SIG-M5 treated with dmso at 0.1 percent for 504 hours (cell line): ENCODE measurements at regions not wholly inside any gene's neighbourhood (a gene's known extent, or its start where the extent isn't known, plus 50 kb on each side); places are given as distances from the start of the nearest gene placed in this dataset.

Experiments
- DNase-seq: peaks from one replicate; lab custom pipeline; 2025; ENCODE audit not compliant: unreplicated experiment; lab: John Stamatoyannopoulos, UW

DNA sequence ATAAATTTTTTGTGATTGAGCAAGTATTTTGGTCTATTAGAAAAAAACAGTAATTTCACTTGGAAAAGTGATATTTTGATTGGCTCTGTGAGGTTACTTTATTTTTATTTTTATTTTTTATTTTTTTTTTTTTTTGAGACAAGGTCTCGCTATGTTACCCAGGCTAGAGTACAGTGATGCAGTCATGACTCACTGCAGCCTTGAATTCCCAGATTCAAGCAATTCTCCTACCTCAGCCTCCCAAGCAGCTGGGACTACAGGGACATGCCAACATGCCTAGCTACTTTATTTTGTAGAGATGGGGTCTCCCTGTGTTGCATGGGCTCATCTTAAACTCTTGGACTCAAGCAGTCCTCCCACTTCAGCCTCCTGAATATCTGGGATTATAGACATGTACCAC, 60.9 kb upstream of the MGAT5 start:
- DNase-seq = no peak

DNA sequence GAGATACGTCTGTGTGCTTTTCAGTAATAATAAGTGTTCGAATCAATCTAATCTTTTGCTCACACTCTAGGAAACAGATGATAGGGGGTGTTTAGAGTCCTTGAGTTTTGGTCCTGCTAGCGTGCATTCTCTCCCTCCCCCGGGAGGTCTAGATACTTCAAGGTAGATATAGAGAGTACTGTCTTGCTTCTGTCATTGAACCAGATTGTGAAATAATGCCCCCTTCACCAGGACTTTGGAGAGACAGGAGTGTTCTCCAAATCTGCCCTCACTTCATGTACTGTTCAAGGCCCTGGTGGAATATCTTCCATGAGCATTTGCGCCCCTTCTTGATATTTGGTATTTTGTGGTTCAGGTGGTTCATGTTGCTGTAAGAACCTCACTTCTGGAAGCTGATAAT, 59.4 kb upstream of the MGAT5 start:
- DNase-seq = no peak

- no peak for DNase-seq
Measured at GRCh38 chr2:134195341-134195740, 58.5 kb upstream of the MGAT5 start.

DNA sequence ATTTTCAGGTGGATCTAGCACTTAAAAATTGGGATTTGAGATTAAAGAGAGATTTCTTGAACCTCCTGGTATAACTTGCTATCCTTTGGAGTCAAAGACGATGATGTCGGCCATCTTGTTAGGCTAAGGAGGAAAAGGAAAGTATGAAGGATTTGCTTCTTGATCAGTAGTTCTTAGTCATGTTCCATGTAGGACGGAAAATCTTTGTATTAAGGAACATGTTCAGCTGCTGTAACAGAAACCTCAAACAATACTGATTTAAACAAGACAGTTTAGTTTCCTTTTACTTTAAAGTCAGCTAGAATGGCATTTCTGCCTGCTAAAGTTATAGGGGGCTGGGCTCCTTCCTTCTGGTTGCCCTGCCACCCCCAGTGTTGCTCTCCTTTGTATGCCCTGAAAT, 56.4 kb upstream of the MGAT5 start:
- DNase-seq = no peak

- no peak for DNase-seq
Measured at GRCh38 chr2:134198006-134198634, 55.8 kb upstream of the MGAT5 start.

DNA sequence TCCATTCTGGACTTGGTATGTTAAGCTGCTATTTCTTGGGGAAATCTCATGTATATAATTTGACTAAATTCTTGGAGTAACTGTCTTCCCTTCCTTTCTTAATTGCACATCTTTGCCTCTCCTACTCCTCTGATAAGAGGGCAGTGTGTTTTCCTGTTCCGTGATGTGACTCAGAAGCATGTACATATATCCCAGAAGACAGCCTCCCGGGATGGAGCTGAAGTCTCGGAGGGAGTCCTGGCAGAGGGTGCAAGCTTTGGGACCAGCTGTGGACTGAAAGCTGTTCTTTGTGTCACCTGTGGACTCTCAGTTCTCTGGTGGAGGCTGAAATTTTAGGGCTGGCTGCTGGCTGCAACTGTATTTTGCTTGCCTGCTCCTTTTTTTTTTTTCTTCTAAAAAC, 54.7 kb upstream of the MGAT5 start:
- DNase-seq = no peak

DNA sequence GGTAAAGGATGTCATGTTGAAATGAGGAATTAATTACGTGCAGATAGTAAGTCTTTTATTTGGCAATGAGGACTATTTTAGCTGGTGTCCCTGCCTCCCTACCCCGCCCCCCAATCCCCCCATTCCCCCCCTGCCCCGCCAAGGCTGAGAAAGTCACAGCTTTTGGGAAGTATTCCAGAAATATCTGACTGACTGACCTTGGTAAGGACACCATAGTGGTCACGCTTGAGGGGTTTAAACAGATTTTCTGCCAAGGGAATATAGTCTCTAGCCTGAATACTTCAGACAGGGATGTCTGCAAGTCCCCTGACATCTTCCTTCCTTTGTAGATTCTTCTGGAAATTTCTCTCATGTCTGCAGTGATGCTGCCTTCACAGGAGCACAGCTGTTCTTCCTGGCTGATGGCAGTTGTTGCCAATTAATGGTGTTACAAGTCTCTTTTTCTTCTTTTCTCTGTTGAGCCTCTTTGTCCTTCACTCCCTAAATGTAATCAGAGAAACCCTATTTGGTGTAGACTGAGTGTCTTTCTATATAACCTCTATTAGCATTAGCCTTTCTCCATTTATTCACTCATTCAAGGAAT, 53.7 kb upstream of the MGAT5 start:
- no peak for DNase-seq

GRCh38 chr2:134201533-134201932, 52.3 kb upstream of the MGAT5 start:
- no peak for DNase-seq

- DNase-seq = no peak
Measured at GRCh38 chr2:134202371-134202770, 51.5 kb upstream of the MGAT5 start.

DNA sequence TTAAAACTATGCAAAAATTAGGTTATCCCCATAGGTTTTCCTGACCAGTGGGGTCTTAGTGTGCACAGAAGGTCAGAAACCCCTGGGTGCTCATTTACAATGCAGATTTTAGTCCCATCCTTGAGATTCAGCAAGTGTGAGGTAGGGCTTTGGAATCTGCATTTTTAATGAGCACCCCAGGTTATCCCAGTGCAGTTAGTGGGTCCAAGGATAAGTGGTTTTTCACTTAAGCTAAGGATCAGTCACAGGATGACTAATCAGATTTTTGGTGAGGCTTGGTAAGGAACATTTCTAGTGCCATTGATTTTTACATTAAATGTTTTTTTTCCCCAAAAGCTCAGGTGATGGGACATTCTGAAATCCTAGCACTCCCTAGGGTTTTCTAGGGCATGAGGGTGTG, 50.7 kb upstream of the MGAT5 start:
- DNase-seq = no peak
